Umbilical cord (tissue), 1 donor: ENCODE measurements at regions not wholly inside any gene's neighbourhood (a gene's known extent, or its start where the extent isn't known, plus 50 kb on each side); places are given as distances from the start of the nearest gene placed in this dataset.

Source experiments
- DNase-seq: peaks from one replicate; pipeline ENCODE4 v3.0.0-alpha.2; 2015; ENCODE audit warnings: low spot score

- DNase-seq: no peak
Observed at GRCh38 chr17:65477600-65477999, 83.8 kb downstream of the AXIN2 start.

GRCh38 chr17:65474660-65475059 is 86.8 kb downstream of the AXIN2 start:
- DNase-seq: no peak

- no peak for DNase-seq
Observed at GRCh38 chr17:65473985-65474384, 87.5 kb downstream of the AXIN2 start.

- no peak for DNase-seq
Observed at GRCh38 chr17:65473363-65473762, 88.1 kb downstream of the AXIN2 start.

GRCh38 chr17:65472666-65473309 is 88.7 kb downstream of the AXIN2 start:
- peak; percentile 92 for DNase-seq

GRCh38 chr17:65470783-65471182 is 90.7 kb downstream of the AXIN2 start:
- no peak for DNase-seq

GRCh38 chr17:65468321-65468720 is 93.1 kb downstream of the AXIN2 start:
- DNase-seq: no peak

GRCh38 chr17:65467156-65467555 is 94.3 kb downstream of the AXIN2 start:
- no peak for DNase-seq

- DNase-seq: no peak
Observed at GRCh38 chr17:65466547-65466946, 94.9 kb downstream of the AXIN2 start.

DNA sequence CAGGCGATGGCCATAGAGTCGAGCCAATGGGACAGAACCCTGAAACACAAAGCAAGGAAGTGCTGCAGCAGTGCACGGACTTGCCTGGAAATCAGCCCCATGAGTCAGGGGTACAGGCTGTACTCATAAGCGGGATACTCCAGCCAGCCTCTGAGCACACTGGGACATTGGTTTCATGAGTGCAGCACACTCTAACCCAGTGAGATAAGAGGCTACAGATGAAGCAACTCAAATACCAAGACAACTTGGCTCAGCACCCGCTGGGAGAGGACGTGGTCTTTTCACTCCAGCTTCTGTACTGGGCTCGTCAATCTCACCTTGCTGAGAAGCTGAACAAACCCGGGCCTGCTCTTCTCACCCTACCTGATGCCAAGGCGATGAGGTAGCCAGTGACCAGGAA is 98.2 kb downstream of the AXIN2 start:
- DNase-seq: peak; percentile 62

- DNase-seq: no peak
Observed at GRCh38 chr17:65459677-65460347, 101.6 kb downstream of the AXIN2 start.

- DNase-seq: no peak
Observed at GRCh38 chr17:65457635-65458257, 103.7 kb downstream of the AXIN2 start.

DNA sequence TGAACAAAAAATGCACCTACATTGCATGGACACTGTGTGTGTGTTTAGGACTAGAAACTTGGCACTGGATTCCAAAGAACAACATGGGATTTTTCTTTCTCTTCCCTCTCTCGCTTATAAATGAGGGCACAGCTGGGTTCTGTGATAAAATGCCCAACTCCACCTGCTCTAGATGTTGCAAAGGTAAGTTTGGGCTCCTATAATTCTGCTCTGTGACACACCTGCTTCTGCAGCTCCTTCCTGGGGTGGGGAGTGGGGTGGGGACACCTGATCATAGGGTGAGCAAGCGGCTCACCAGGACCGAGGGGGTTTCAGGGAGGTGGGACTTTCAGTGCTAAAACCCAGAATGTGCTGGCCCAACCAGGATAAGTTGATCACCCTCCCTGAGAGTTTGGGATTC is 104.3 kb downstream of the AXIN2 start:
- no peak for DNase-seq

DNA sequence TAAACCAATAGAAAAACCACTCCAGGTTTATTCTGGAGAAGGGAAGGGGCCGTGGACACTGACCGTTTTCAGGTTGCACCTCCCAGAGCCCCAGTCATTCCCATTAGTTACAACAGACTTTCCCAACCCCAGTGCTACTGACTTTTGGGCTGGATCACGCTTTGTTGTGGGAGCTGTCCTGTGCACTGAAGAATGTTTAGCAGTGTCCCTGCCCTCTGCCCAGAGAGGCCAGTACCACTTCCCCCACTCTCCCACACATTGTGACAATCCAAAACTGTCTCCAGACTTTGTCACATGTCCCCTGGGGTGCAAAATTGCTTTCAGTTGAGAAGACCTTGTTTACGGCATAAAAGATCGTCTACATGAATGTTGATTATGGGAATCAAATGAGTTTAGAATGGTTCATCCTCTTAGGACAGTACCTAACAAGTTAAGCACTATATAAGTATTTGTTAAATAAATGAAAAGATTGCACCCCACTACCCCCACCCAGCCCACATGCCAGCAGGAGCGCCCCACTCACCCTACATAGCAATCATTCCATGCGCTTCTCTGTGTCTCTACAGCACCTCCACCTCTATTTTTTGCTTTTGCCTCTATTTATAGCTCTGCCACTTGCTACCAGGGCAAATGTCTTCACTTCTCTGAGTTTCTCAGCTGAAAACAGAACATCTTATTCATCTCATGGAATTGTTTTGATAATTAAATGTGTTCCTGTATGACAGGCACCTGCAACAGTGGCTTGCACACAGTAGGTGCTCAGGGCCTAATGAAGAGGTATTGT is 104.9 kb downstream of the AXIN2 start:
- no peak for DNase-seq

GRCh38 chr17:65455972-65456343 is 105.5 kb downstream of the AXIN2 start:
- DNase-seq: peak; percentile 59

DNA sequence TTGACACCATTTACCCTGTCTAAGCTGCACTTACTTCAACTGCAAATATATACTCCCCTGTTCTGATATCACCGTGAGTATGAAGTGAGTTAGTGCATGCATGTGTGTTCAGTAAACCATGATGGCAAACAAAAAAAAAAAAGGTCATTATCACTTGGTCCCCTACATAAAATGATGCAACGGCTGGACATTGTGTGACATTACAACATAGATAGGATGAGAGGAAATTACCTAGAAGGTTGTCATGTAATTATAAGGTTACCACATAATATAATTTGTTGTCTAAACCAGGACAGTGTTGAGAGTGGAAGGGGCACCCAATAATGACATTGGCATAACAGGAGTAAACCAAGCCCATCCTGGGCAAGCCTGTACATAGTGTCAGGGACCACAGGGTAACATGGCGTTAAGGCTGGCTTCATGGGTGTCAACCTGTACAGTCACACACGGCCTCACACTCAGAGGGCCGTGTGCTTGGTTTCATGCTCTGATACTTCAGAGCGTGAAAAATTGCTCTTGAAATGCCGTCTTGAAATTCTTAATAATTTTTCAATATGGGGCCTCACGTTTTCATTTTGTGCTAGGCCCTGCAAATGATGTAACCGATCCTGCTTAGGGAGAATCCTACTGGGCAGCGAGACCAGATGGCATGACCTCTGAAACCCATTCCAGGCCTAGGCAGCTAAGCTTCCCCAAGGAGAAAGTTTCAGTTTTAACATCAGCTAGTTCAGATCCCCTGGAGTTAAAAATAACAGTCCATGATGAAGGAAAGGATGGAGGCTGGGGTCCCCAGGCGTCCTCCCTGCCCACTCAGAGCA is 106.1 kb downstream of the AXIN2 start:
- DNase-seq: no peak

DNA sequence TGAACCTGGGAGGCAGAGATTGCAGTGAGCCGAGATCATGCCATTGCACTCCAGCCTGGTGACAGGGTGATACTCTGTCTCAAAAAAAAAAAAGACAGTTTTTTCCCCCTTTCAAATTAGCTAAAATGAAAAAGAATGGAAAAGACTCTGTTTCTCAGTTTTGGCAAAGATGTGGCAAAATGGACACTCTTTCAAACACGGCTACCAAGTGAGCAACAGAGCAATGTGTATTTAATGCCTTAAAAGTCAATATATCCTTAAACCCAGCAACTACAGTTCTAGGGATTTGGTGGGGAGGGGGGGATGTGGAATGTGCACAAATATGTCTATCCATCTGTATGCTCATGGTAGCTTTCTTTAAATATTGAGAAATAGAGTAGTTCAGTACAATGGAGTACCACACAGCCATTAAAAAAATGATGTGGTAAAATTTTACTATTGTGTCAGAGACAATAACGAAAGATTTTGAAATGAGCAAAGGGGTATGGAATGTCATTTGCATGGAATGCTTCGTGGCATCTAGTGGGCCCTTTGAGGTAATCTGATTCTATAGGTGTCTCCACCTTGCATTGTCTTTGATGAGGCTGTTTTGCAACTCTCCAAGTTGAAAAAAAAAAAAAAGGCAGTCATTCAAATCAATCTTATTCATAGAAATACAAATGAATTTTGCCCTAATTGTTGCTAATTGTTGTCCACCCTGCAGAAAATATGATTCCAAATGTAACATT is 108.1 kb downstream of the AXIN2 start:
- DNase-seq: no peak

DNA sequence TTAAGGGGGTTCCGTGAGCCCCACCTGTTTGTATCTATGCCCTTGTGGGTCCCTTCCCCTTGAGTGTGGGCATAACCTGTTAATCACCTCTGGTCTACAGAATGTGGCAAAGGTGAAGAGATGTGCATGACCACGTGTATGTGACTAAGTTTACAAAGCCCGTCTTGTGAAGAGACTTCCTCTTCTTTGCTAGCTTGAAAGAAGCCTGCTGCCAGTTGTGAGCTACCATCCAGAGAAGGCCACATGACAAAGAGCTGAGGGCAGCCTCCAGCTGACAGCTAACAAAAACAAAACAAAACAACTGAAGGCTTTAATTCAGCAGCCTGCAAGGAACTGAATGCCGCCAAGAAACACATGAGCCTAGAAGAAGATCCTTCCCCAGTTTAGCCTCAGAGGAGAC is 112.0 kb downstream of the AXIN2 start:
- DNase-seq: no peak

- DNase-seq: no peak
Observed at GRCh38 chr17:65447823-65448222, 113.6 kb downstream of the AXIN2 start.

DNA sequence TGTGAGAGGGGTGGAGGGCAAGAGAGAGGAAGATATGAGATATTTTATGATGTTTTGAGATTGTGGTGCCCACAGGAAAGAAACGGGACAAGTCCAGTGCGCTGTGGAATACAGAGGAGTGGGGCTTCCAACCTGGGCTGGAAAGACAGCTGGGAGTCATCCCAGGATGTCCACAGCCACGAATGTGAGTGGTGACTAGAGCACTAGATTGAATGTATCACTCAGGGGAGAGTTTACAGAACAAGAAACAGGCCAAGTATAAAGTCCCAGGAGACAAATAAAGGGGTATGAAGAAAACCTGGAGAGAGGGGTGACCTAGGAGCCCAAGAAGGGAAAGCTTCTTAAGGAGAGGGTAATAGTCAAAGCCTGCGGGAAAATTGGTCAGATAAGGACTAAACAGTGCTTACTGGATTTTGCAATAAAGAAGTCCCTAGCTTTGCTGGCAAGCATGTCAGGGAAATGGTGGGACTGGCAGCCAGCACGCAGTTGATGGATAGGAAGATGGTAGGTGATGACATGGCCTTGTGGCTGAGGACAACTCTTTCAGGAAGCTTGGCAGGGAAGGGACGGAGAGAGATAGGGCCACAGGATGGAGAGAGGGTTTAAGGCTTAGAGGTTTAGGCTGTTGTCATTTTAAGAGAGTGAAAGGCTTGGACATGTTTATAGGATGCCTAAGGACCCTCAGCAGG is 114.5 kb downstream of the AXIN2 start:
- DNase-seq: no peak
